SK-N-SH (cell line): ENCODE measurements at regions not wholly inside any gene's neighbourhood (a gene's known extent, or its start where the extent isn't known, plus 50 kb on each side); places are given as distances from the start of the nearest gene placed in this dataset.

ENCODE experiments used
- EP300 ChIP-seq, 2 experiments: IDR thresholded peaks; 2 replicates each; pipeline versions ENCODE4 v1.4.0 to v1.6.1; 2012; ENCODE audit warnings: borderline replicate concordance in 1 of 2, low read depth in 1 of 2, low read length in 1 of 2
- EZH2phosphoT487 ChIP-seq: fragments of 200-600 bp; sonication (generic); IDR thresholded peaks from 2 replicates; pipeline ENCODE4 v1.6.1; 2017; ENCODE audit warnings: low read depth, mixed run types, mild to moderate bottlenecking, antibody characterized with exemption, moderate library complexity, borderline replicate concordance
- JUND ChIP-seq: IDR thresholded peaks from 2 replicates; pipeline ENCODE4 v1.4.0; 2012
- MEF2A ChIP-seq: IDR thresholded peaks from 2 replicates; pipeline ENCODE4 v1.4.0; 2012; ENCODE audit warnings: low read depth, borderline replicate concordance
- MXI1 ChIP-seq: IDR thresholded peaks from 2 replicates; pipeline ENCODE4 v1.6.1; 2012; ENCODE audit warnings: mild to moderate bottlenecking, low read depth, low read length, improper control_type of control experiment
- NFIC ChIP-seq: IDR thresholded peaks from 2 replicates; pipeline ENCODE4 v1.4.0; 2012; ENCODE audit warnings: borderline replicate concordance
- NRF1 ChIP-seq: IDR thresholded peaks from 2 replicates; pipeline ENCODE4 v1.6.1; 2012; ENCODE audit warnings: low read depth, mild to moderate bottlenecking, low read length
- POLR2AphosphoS5 ChIP-seq: IDR thresholded peaks from 2 replicates; pipeline ENCODE4 v1.6.1; 2012; ENCODE audit warnings: low read depth, low read length
- RAD21 ChIP-seq: IDR thresholded peaks from 2 replicates; pipeline ENCODE4 v1.6.1; 2012; ENCODE audit warnings: mild to moderate bottlenecking, low read length
- TF ChIP-seq, protein P1 (sequence below): fragments of 200-600 bp; sonication (generic); IDR thresholded peaks from 2 replicates; pipeline ENCODE4 v1.6.1; 2017; ENCODE audit warnings: antibody characterized with exemption, mild to moderate bottlenecking, moderate library complexity
- TF ChIP-seq, protein P2 (sequence below): IDR thresholded peaks from 2 replicates; pipeline ENCODE4 v1.4.0; 2012; ENCODE audit warnings: low read depth, borderline replicate concordance

DNA sequence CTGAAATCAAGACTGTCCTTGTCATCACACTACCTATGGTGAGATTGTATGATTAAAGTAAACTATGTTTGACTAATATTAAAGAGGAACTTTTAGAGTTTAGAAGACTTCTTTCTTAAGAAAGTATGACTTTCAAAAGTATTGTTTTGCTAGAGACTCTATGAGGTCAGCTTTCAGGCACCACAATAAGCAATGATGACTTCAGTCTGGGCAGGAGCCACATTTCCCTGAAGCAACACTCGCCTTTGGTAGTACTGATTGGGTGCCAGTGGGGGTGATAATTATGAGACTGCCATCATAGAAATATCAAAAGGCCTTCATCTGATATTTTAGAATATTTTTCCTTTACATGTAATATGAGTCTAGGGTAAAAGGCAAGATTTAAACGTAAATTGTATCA lies 212.6 kb downstream of the DTHD1 start:
- TF ChIP-seq, protein P1, sequence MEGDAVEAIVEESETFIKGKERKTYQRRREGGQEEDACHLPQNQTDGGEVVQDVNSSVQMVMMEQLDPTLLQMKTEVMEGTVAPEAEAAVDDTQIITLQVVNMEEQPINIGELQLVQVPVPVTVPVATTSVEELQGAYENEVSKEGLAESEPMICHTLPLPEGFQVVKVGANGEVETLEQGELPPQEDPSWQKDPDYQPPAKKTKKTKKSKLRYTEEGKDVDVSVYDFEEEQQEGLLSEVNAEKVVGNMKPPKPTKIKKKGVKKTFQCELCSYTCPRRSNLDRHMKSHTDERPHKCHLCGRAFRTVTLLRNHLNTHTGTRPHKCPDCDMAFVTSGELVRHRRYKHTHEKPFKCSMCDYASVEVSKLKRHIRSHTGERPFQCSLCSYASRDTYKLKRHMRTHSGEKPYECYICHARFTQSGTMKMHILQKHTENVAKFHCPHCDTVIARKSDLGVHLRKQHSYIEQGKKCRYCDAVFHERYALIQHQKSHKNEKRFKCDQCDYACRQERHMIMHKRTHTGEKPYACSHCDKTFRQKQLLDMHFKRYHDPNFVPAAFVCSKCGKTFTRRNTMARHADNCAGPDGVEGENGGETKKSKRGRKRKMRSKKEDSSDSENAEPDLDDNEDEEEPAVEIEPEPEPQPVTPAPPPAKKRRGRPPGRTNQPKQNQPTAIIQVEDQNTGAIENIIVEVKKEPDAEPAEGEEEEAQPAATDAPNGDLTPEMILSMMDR, result no peak
- no peak for TF ChIP-seq POLR2AphosphoS5
- TF ChIP-seq NFIC, result no peak
- TF ChIP-seq EZH2phosphoT487, result no peak
- TF ChIP-seq MXI1, result no peak
- TF ChIP-seq, protein P2, sequence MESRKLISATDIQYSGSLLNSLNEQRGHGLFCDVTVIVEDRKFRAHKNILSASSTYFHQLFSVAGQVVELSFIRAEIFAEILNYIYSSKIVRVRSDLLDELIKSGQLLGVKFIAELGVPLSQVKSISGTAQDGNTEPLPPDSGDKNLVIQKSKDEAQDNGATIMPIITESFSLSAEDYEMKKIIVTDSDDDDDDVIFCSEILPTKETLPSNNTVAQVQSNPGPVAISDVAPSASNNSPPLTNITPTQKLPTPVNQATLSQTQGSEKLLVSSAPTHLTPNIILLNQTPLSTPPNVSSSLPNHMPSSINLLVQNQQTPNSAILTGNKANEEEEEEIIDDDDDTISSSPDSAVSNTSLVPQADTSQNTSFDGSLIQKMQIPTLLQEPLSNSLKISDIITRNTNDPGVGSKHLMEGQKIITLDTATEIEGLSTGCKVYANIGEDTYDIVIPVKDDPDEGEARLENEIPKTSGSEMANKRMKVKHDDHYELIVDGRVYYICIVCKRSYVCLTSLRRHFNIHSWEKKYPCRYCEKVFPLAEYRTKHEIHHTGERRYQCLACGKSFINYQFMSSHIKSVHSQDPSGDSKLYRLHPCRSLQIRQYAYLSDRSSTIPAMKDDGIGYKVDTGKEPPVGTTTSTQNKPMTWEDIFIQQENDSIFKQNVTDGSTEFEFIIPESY, result no peak
- TF ChIP-seq NRF1, result no peak
- no peak for TF ChIP-seq JUND
- no peak for TF ChIP-seq RAD21
- TF ChIP-seq EP300 (IDR thresholded peaks at IDR 0.05; ENCODE audit: borderline replicate concordance in 1 of 2, low read depth in 1 of 2, low read length in 1 of 2), result no peak
- no peak for TF ChIP-seq MEF2A
